ENCODE measurements at regions not wholly inside any gene's neighbourhood (a gene's known extent, or its start where the extent isn't known, plus 50 kb on each side); places are given as distances from the start of the nearest gene placed in this dataset.

DNA sequence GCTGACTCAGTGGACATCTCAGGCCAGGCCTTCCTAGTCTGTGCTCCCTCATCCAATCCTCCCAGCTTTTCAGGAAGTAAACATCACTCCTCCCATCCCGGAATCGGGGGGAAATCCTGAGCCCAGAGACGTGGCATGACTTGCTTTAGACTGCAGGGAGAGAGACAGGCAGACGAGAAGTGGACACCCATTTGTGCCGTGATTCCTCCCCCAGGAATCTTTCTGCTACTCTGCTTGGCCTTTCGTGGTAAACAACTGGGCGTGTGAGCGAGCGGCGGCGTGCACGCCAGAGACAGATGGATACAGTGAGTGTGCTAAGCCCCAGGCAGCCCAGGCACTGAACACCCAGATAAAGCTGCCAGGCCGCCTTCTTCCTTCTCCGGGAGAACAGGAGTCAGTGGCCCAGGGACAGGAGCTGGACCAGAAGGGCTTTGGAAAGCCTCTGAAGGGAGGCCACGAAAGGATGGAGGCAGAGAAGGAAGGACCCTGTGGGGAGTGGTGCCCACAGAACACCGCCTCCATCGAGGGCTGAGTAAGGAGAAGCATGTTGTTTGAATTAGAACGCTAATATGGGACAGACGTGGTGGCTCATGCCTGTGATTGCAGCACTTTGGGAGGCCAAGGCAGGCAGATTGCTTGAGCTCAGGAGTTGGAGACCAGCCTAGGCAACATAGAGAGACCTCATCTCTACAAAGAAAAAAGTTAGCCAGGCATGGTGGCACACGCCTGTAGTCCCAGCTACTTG, 53.0 kb upstream of the PRR5 start:
- TF ChIP-seq CTCF (IDR thresholded peaks at IDR 0.05), result no peak
- TF ChIP-seq EP300 (IDR thresholded peaks at IDR 0.05), result no peak
- no peak for TF ChIP-seq POLR2A (IDR thresholded peaks at IDR 0.05)
- TF ChIP-seq POLR2AphosphoS5 (IDR thresholded peaks at IDR 0.05), result peak in 2 of 3 donors; percentile 13 to 57

Measured in suprapubic skin (tissue), 4 donors.